ENCODE measurements at regions not wholly inside any gene's neighbourhood (a gene's known extent, or its start where the extent isn't known, plus 50 kb on each side); places are given as distances from the start of the nearest gene placed in this dataset.

DNA sequence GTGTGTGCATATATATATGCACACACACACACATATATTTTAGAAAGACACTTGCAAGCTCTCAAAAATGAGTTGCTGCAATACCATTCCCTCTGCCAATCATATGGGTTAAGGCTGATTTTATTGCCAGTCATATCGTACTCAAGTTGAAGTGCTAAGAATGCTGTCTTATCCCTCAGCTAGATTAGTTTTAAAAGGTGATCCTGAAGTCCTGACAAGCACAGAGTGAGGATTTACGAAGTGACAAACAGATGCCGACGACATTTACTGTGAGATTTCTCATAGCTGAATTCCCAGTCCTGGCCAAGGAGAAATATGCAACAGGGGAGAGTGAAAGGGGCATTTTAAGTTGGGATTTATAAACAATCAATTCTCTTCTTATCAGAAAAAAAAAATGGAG is 126.2 kb upstream of the RBFOX1 start:
- TF ChIP-seq, protein P1, sequence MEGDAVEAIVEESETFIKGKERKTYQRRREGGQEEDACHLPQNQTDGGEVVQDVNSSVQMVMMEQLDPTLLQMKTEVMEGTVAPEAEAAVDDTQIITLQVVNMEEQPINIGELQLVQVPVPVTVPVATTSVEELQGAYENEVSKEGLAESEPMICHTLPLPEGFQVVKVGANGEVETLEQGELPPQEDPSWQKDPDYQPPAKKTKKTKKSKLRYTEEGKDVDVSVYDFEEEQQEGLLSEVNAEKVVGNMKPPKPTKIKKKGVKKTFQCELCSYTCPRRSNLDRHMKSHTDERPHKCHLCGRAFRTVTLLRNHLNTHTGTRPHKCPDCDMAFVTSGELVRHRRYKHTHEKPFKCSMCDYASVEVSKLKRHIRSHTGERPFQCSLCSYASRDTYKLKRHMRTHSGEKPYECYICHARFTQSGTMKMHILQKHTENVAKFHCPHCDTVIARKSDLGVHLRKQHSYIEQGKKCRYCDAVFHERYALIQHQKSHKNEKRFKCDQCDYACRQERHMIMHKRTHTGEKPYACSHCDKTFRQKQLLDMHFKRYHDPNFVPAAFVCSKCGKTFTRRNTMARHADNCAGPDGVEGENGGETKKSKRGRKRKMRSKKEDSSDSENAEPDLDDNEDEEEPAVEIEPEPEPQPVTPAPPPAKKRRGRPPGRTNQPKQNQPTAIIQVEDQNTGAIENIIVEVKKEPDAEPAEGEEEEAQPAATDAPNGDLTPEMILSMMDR (IDR thresholded peaks at IDR 0.05; ENCODE audit: borderline replicate concordance, control extremely low read depth, extremely low read depth, insufficient read depth, missing control alignments), result no peak
- no peak for DNase-seq (ENCODE audit: low spot score)
- in situ Hi-C loops (cut with MboI; ENCODE audit: low sequenced_read_pairs, unreplicated experiment), result no loop called here

DNA sequence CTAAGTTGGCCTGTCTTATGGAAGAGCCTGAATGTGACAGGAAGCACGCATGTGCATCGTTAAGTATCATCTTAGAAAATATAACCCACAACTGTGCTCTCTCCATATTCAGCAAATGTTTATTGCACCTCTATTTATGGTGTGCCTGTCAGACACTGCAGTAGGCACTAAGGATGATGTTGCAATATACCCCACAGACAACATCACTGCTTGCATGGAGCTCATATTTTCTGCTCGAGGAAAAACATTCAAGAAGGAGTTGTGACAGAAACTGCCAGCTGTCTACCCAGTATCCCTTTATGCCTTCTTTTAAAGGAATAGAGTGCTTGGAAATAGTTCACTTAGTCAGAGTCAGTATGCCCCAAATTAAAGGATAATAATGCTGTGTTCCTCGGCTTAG is 132.3 kb upstream of the RBFOX1 start:
- in situ Hi-C loops (cut with MboI; ENCODE audit: low sequenced_read_pairs, unreplicated experiment), result no loop called here
- no peak for DNase-seq (ENCODE audit: low spot score)
- TF ChIP-seq, protein P1 (IDR thresholded peaks at IDR 0.05; ENCODE audit: borderline replicate concordance, control extremely low read depth, extremely low read depth, insufficient read depth, missing control alignments), result no peak

DNA sequence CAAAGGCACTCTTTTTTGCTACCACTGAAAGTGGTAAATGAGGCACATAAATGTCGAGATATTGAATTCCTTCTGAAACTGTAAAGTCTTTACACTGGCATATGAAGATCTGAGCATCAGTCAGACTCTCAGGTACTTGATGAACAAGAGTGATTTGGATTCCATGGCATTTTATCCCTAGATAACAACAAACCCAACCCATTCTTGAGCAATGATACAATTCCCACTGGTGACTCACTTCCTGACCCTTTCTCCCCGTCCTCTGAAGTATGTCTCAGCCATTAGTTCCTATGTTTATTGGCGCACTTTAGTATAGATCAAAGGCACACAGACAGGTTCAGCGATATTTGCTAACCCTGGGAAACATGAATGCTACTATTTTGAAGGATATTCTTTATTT is 147.0 kb upstream of the RBFOX1 start:
- TF ChIP-seq, protein P1 (IDR thresholded peaks at IDR 0.05; ENCODE audit: borderline replicate concordance, control extremely low read depth, extremely low read depth, insufficient read depth, missing control alignments), result no peak
- in situ Hi-C loops (cut with MboI; ENCODE audit: low sequenced_read_pairs, unreplicated experiment), result no loop called here
- DNase-seq (ENCODE audit: low spot score), result no peak

DNA sequence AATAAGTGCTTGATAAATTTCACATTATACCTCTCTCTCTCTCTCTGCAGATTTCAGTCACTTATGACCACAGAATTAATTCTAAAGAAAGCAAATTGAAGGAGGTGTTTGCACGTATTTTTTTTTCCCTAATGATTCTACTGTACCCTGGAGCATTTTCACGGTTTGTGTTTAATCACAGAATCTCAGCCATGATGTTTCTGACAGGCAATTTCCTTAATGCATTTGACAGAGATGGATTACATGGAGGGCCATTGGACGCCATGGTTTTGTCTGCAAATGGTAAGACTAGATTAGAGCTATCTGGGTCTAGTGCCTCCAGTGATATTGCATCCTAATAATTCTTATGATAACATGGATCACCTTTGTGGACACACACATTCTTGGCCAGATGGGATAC is 147.5 kb upstream of the RBFOX1 start:
- TF ChIP-seq, protein P1 (IDR thresholded peaks at IDR 0.05; ENCODE audit: borderline replicate concordance, control extremely low read depth, extremely low read depth, insufficient read depth, missing control alignments), result no peak
- in situ Hi-C loops (cut with MboI; ENCODE audit: low sequenced_read_pairs, unreplicated experiment), result no loop called here
- DNase-seq (ENCODE audit: low spot score), result no peak

DNA sequence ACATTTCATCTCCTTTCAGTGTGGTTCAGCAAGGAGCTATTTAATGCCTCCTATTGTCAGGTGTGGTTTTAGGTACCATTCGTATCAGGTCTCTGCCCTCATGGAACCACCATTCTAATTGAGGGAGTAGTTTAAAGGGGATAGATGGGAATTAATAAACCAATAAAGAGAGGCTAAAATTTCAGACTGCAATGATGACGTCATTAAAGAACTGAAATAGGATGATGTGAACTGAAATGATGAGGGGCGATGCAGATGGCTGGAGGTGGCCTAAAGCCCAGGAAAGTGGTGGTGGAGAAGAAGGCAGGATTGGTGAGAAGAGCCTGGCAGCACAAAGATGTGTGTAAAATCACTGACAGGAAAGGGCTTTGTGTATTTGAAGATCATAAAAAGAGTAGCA is 148.9 kb upstream of the RBFOX1 start:
- in situ Hi-C loops (cut with MboI; ENCODE audit: low sequenced_read_pairs, unreplicated experiment), result no loop called here
- DNase-seq (ENCODE audit: low spot score), result no peak
- TF ChIP-seq, protein P1 (IDR thresholded peaks at IDR 0.05; ENCODE audit: borderline replicate concordance, control extremely low read depth, extremely low read depth, insufficient read depth, missing control alignments), result no peak

DNA sequence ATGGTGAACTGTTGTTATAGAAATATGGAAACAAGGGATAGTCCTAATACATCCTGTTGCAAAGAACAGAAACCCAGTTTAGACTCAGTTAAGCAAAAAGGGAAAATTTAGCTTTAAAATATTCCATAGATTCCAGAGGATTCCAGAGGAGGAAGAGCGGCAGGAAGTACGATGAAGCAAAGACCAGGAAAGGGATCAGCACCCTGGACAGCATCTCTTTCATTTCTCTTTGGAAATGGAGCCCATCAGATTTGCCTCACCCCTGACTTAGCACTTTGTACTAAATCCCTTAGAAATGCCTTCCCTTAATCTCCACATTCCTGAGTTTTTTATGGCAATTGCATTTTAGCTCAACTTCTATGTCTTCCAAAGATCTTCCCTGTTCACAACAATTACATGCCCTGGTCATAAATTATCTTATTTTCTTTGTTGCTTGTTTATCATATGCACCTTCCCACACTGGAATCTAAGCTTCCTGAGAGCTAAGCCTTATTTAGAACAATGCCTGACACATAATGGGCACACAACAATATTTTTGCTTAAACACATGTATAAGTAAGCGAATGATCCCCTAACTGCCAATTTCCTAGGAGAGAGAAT is 150.0 kb upstream of the RBFOX1 start:
- in situ Hi-C loops (cut with MboI; ENCODE audit: low sequenced_read_pairs, unreplicated experiment), result no loop called here
- TF ChIP-seq, protein P1 (IDR thresholded peaks at IDR 0.05; ENCODE audit: borderline replicate concordance, control extremely low read depth, extremely low read depth, insufficient read depth, missing control alignments), result no peak
- no peak for DNase-seq (ENCODE audit: low spot score)

Measured in GM13976 (cell line).